B cell (primary cell): ENCODE measurements at regions not wholly inside any gene's neighbourhood (a gene's known extent, or its start where the extent isn't known, plus 50 kb on each side); places are given as distances from the start of the nearest gene placed in this dataset.

Source experiments
- ATAC-seq: fragments of 200-7000 bp; cut with Tn5 transposase; one replicate; pipeline ENCODE4 v1.10.0; 2021; ENCODE audit warnings: low read depth, mild to moderate bottlenecking, moderate number of reproducible peaks, moderate library complexity
- CTCF ChIA-PET: fragments of 350-600 bp; sonication (Branson Sonifier 250); formaldehyde crosslinking; loops from one replicate; lab custom pipeline; 2021; ENCODE audit warnings: antibody characterized with exemption, inconsistent platforms; lab: Charles Lee
- POLR2A ChIA-PET: fragments of 350-600 bp; sonication (Branson Sonifier 250); formaldehyde crosslinking; loops from one replicate; lab custom pipeline; 2021; ENCODE audit warnings: antibody characterized with exemption; lab: Charles Lee
- DNase-seq: peaks from one replicate; pipeline ENCODE4 v3.0.0; 2013
- H2AFZ ChIP-seq: 2 replicates; pipeline ENCODE4 v1.6.1; 2012; ENCODE audit warnings: mild to moderate bottlenecking, low read depth, low read length; ENCODE audit not compliant: insufficient read depth, poor library complexity, severe bottlenecking
- H3K27ac ChIP-seq, 2 donors: 1 replicate in 1 of 2; 2 replicates in 1 of 2; pipeline ENCODE4 v1.5.1; 2012 to 2013; ENCODE audit warnings: low read length in 2 of 2, mild to moderate bottlenecking in 2 of 2, moderate library complexity in 1 of 2
- H3K27me3 ChIP-seq, 4 experiments: fragments of 200-600 bp in 1 of 4; sonication (generic) in 1 of 4; replicated peaks in 1 of 4; 1 replicate in 2 of 4; 2 replicates in 2 of 4; pipeline versions ENCODE4 v1.6.1 to v1.7.0; 2013 to 2016; ENCODE audit warnings: low read length in 3 of 4, mild to moderate bottlenecking in 2 of 4, mixed read lengths in 1 of 4, moderate library complexity in 1 of 4; ENCODE audit not compliant: insufficient read depth in 4 of 4, control insufficient read depth in 3 of 4; ENCODE audit errors: control extremely low read depth in 1 of 4
- H3K36me3 ChIP-seq, 2 experiments: replicated peaks in 1 of 2; 1 replicate in 1 of 2; 2 replicates in 1 of 2; pipeline versions ENCODE4 v1.6.1 to v1.7.1; 2013; ENCODE audit warnings: low read length in 1 of 2; ENCODE audit not compliant: insufficient read depth in 2 of 2, control insufficient read depth in 1 of 2; ENCODE audit errors: control extremely low read depth in 1 of 2, extremely low read depth in 1 of 2
- H3K4me1 ChIP-seq, 2 donors: fragments of 200-600 bp in 1 of 2; sonication (generic) in 1 of 2; 1 replicate in 1 of 2; 2 replicates in 1 of 2; pipeline versions ENCODE4 v1.5.1 to v1.6.1; 2013 to 2017; ENCODE audit warnings: low read length in 2 of 2; ENCODE audit not compliant: control insufficient read depth in 2 of 2, insufficient read depth in 2 of 2
- H3K4me2 ChIP-seq: replicated peaks from 2 replicates; pipeline ENCODE3; 2012; ENCODE audit warnings: mild to moderate bottlenecking, low read depth, low read length; ENCODE audit not compliant: poor library complexity, severe bottlenecking
- H3K4me3 ChIP-seq, 5 experiments: fragments of 200-600 bp in 1 of 5; sonication (generic) in 1 of 5; 1 replicate in 3 of 5; 2 replicates in 2 of 5; pipeline versions ENCODE4 v1.5.1 to v1.7.0; 2011 to 2016; ENCODE audit warnings: low read length in 4 of 5, mild to moderate bottlenecking in 4 of 5, low read depth in 2 of 5, control low read depth in 1 of 5, moderate library complexity in 1 of 5; ENCODE audit not compliant: insufficient read depth in 1 of 5; ENCODE audit errors: control extremely low read depth in 1 of 5, extremely low read depth in 1 of 5
- H3K79me2 ChIP-seq: fragments of 200-600 bp; sonication (generic); one replicate; pipeline ENCODE4 v1.6.0; 2016; ENCODE audit warnings: low read length; ENCODE audit not compliant: control insufficient read depth, insufficient read depth
- H3K9ac ChIP-seq: fragments of 200-600 bp; sonication (generic); 2 replicates; pipeline ENCODE4 v1.6.1; 2017; ENCODE audit warnings: mild to moderate bottlenecking, low read length, moderate library complexity
- H3K9me3 ChIP-seq, 3 donors: one replicate each; pipeline versions ENCODE4 v1.6.1 to v1.7.1; 2013; ENCODE audit warnings: low read length in 2 of 3; ENCODE audit not compliant: control insufficient read depth in 2 of 3, insufficient read depth in 1 of 3; ENCODE audit errors: control extremely low read depth in 1 of 3
- H4K20me1 ChIP-seq: 2 replicates; pipeline ENCODE4 v1.6.0; 2012; ENCODE audit warnings: mild to moderate bottlenecking, low read length; ENCODE audit not compliant: insufficient read depth, control insufficient read depth, poor library complexity, severe bottlenecking
- H3K27ac Mint-ChIP-seq: one replicate; pipeline ENCODE4 v1.8.0; 2021; ENCODE audit warnings: mixed read lengths
- H3K27me3 Mint-ChIP-seq: one replicate; pipeline ENCODE4 v1.8.0; 2021; ENCODE audit warnings: mixed read lengths
- H3K4me1 Mint-ChIP-seq: one replicate; pipeline ENCODE4 v1.8.0; 2021; ENCODE audit warnings: mixed read lengths
- H3K4me3 Mint-ChIP-seq: one replicate; pipeline ENCODE4 v1.8.0; 2021; ENCODE audit warnings: mixed read lengths
- H3K9me3 Mint-ChIP-seq: one replicate; pipeline ENCODE4 v1.8.0; 2022; ENCODE audit warnings: mixed read lengths; ENCODE audit not compliant: insufficient read depth
- CTCF ChIP-seq: fragments of 200-600 bp; IDR thresholded peaks from one replicate; pipeline ENCODE4 v1.8.0; 2022; ENCODE audit warnings: antibody characterized with exemption, mild to moderate bottlenecking
- EZH2 ChIP-seq: IDR thresholded peaks from 2 replicates; pipeline ENCODE4 v1.6.1; 2012; ENCODE audit warnings: borderline replicate concordance, low read depth, mild to moderate bottlenecking, moderate library complexity, low read length; ENCODE audit not compliant: insufficient read depth, poor library complexity, severe bottlenecking
- WGBS: methylation state at CpG from one replicate; pipeline ENCODE4 v1.1.5; 2013; ENCODE audit warnings: missing lambda C conversion rate; ENCODE audit not compliant: insufficient coverage; 5-methylcytosine and 5-hydroxymethylcytosine counted together
- intact Hi-C: fragments of 100-400 bp; cut with micrococcal nuclease; formaldehyde crosslinking; loops from one replicate; pipeline ENCODE4 v1.10.0; 2022

- ChIA-PET CTCF (no interaction called here), POLR2A (no interaction called here)
- Mint-ChIP-seq H3K27me3 (no peaks in the 10 kb centered on the region), H3K4me1 (no peaks in the 10 kb centered on the region), H3K9me3 (no peaks in the 10 kb centered on the region), H3K27ac (no peak overlapping the region), H3K4me3 (no peak overlapping the region)
- Histone ChIP-seq H3K36me3 (no peaks in the 10 kb centered on the region), H3K79me2 (no peaks in the 10 kb centered on the region), H3K9me3 (no peaks in the 10 kb centered on the region), H2AFZ (no peak overlapping the region), H3K4me1 (no peaks in the 10 kb centered on the region), H3K27me3 (no peaks in the 10 kb centered on the region), H4K20me1 (no peaks in the 10 kb centered on the region), H3K9ac (no peak overlapping the region), H3K4me3 (no peak overlapping the region), H3K4me2 (no peak overlapping the region), H3K27ac (no peak overlapping the region)
- DNase-seq = no peak
- TF ChIP-seq EZH2 (no peak), CTCF (no peak)
- intact Hi-C loops = no loop called here
- no CpG with 5 or more reads among the region's 4 CpGs for WGBS
- ATAC-seq = no peak
These were observed 1601.7 kb upstream of the TENM3 start for GRCh38 chr4:180641495-180641894.

- no peaks in the 10 kb centered on the region for H4K20me1 ChIP-seq
- no peak overlapping the region for H3K4me3 ChIP-seq
- no peaks in the 10 kb centered on the region for H3K27me3 ChIP-seq
- no peaks in the 10 kb centered on the region for H3K36me3 ChIP-seq
- H2AFZ ChIP-seq = no peak overlapping the region
- Mint-ChIP-seq H3K4me3 (no peak overlapping the region), H3K27ac (no peak overlapping the region), H3K27me3 (no peaks in the 10 kb centered on the region), H3K4me1 (no peaks in the 10 kb centered on the region), H3K9me3 (no peaks in the 10 kb centered on the region)
- H3K9me3 ChIP-seq = no peaks in the 10 kb centered on the region
- WGBS = 98% methylated on average over 7 of the region's 9 CpGs
- no peak overlapping the region for H3K9ac ChIP-seq
- no peaks in the 10 kb centered on the region for H3K79me2 ChIP-seq
- no peaks in the 10 kb centered on the region for H3K4me1 ChIP-seq
- CTCF ChIA-PET = no interaction called here
- no peak for DNase-seq
- intact Hi-C loops = no loop called here
- no peak overlapping the region for H3K4me2 ChIP-seq
- TF ChIP-seq EZH2 = no peak
- TF ChIP-seq CTCF = no peak
- no peak for ATAC-seq
- POLR2A ChIA-PET = no interaction called here
- no peak overlapping the region for H3K27ac ChIP-seq
These were observed 1600.5 kb upstream of the TENM3 start for GRCh38 chr4:180642732-180643131.
